Colonic mucosa (tissue), 4 donors: ENCODE measurements at regions not wholly inside any gene's neighbourhood (a gene's known extent, or its start where the extent isn't known, plus 50 kb on each side); places are given as distances from the start of the nearest gene placed in this dataset.
A peak's percentile ranks its signal among the peaks of the same experiment; 100 is the strongest.

Experiments
- DNase-seq: peaks from one replicate; pipeline ENCODE4 v3.0.0-alpha.2; 2020
- H3K27ac ChIP-seq: fragments of 200-600 bp; one replicate; pipeline ENCODE4 v1.8.0; 2021
- H3K27me3 ChIP-seq: fragments of 200-600 bp; one replicate; pipeline ENCODE4 v1.8.0; 2021
- H3K36me3 ChIP-seq: fragments of 200-600 bp; one replicate; pipeline ENCODE4 v1.8.0; 2021
- H3K4me1 ChIP-seq: fragments of 200-600 bp; one replicate; pipeline ENCODE4 v1.8.0; 2021; ENCODE audit warnings: mild to moderate bottlenecking
- H3K4me3 ChIP-seq: fragments of 200-600 bp; one replicate; pipeline ENCODE4 v1.8.0; 2021
- H3K9ac ChIP-seq, 2 donors: one replicate each; pipeline ENCODE4 v1.7.0; 2013; ENCODE audit warnings: control low read depth in 2 of 2, low read depth in 2 of 2, low read length in 2 of 2
- H3K9me3 ChIP-seq: fragments of 200-600 bp; one replicate; pipeline ENCODE4 v1.8.0; 2021
- CTCF ChIP-seq: fragments of 200-600 bp; IDR thresholded peaks from one replicate; pipeline ENCODE4 v1.8.0; 2022; ENCODE audit warnings: antibody characterized with exemption, mild to moderate bottlenecking
- intact Hi-C: fragments of 100-400 bp; cut with DNase I; formaldehyde crosslinking; loops from one replicate; pipeline ENCODE4 v1.14.1; 2022
- donor health status: healthy.
- donor health status: DM: no; HTN: no; CAD: no.
- donor health status: DM: no; HTN: no; CAD: no.

GRCh38 chr4:110848787-110849186 is 225.9 kb upstream of the PITX2 start:
- H3K4me3 ChIP-seq, result no peak overlapping the region
- no peak for DNase-seq
- no peak for TF ChIP-seq CTCF
- H3K9me3 ChIP-seq, result no peaks in the 10 kb centered on the region
- H3K4me1 ChIP-seq, result no peaks in the 10 kb centered on the region
- no peaks in the 10 kb centered on the region for H3K36me3 ChIP-seq
- no peaks in the 10 kb centered on the region for H3K27me3 ChIP-seq
- no peak overlapping the region for H3K27ac ChIP-seq
- H3K9ac ChIP-seq, result no peak overlapping the region
- intact Hi-C loops, result no loop called here

GRCh38 chr4:110849461-110849860 is 226.6 kb upstream of the PITX2 start:
- H3K27ac ChIP-seq, result no peak overlapping the region
- no peak for TF ChIP-seq CTCF
- H3K9me3 ChIP-seq, result no peaks in the 10 kb centered on the region
- no peaks in the 10 kb centered on the region for H3K36me3 ChIP-seq
- H3K4me1 ChIP-seq, result no peaks in the 10 kb centered on the region
- intact Hi-C loops, result no loop called here
- H3K9ac ChIP-seq, result no peak overlapping the region
- no peak for DNase-seq
- no peak overlapping the region for H3K4me3 ChIP-seq
- H3K27me3 ChIP-seq, result no peaks in the 10 kb centered on the region

- Histone ChIP-seq H3K9ac (peak overlapping the region in 1 of 2 donors; percentile 42), H3K36me3 (no peaks in the 10 kb centered on the region), H3K9me3 (no peaks in the 10 kb centered on the region), H3K27ac (peak overlapping the region; percentile 23), H3K4me1 (no peaks in the 10 kb centered on the region), H3K27me3 (no peaks in the 10 kb centered on the region), H3K4me3 (no peak overlapping the region)
- intact Hi-C loops, result loop anchor here (10.0 kb wide), 1 partner anchor 216 kb away; no protein-coding TSS in a partner anchor
- DNase-seq, result peak; percentile 70
- TF ChIP-seq CTCF, result no peak
Observed at GRCh38 chr4:110850461-110851442, 227.9 kb upstream of the PITX2 start.

GRCh38 chr4:110851989-110852388 is 229.1 kb upstream of the PITX2 start:
- DNase-seq, result peak; percentile 44
- Histone ChIP-seq H3K27me3 (no peaks in the 10 kb centered on the region), H3K4me1 (no peaks in the 10 kb centered on the region), H3K4me3 (no peak overlapping the region), H3K27ac (no peak overlapping the region), H3K9ac (no peak overlapping the region), H3K9me3 (no peaks in the 10 kb centered on the region), H3K36me3 (no peaks in the 10 kb centered on the region)
- intact Hi-C loops, result loop anchor here (10.0 kb wide), 1 partner anchor 217 kb away; no protein-coding TSS in a partner anchor
- no peak for TF ChIP-seq CTCF

- H3K27me3 ChIP-seq, result no peaks in the 10 kb centered on the region
- intact Hi-C loops, result loop anchor here (10.0 kb wide), 1 partner anchor 218 kb away; no protein-coding TSS in a partner anchor
- no peak for TF ChIP-seq CTCF
- no peak overlapping the region for H3K4me3 ChIP-seq
- H3K9me3 ChIP-seq, result no peaks in the 10 kb centered on the region
- DNase-seq, result no peak
- no peak overlapping the region for H3K27ac ChIP-seq
- no peaks in the 10 kb centered on the region for H3K4me1 ChIP-seq
- H3K9ac ChIP-seq, result no peak overlapping the region
- H3K36me3 ChIP-seq, result no peaks in the 10 kb centered on the region
Observed at GRCh38 chr4:110852793-110853192, 229.9 kb upstream of the PITX2 start.
